Prostate gland (tissue), 2 donors: ENCODE measurements at regions not wholly inside any gene's neighbourhood (a gene's known extent, or its start where the extent isn't known, plus 50 kb on each side); places are given as distances from the start of the nearest gene placed in this dataset.

Source experiments
- DNase-seq: peaks from one replicate; pipeline ENCODE4 v3.0.0-alpha.2; 2019; ENCODE audit warnings: low spot score
- H3K27ac ChIP-seq, 2 donors: fragments of 200-600 bp; sonication (generic); 2 replicates each; pipeline ENCODE4 v1.5.1; 2017 to 2019
- H3K27me3 ChIP-seq: fragments of 200-600 bp; sonication (generic); replicated peaks from 2 replicates; pipeline ENCODE4 v1.5.1; 2019; ENCODE audit not compliant: insufficient read depth
- H3K36me3 ChIP-seq, 2 donors: fragments of 200-600 bp; sonication (generic); 1 replicate in 1 of 2; 2 replicates in 1 of 2; pipeline versions ENCODE4 v1.5.1 to v1.8.1; 2017 to 2019
- H3K4me1 ChIP-seq: fragments of 200-600 bp; sonication (generic); replicated peaks from 2 replicates; pipeline ENCODE4 v1.5.1; 2019
- H3K4me3 ChIP-seq, 2 donors: fragments of 200-600 bp; sonication (generic); 2 replicates each; pipeline ENCODE4 v1.5.1; 2017 to 2019
- H3K9me3 ChIP-seq: fragments of 200-600 bp; sonication (generic); 2 replicates; pipeline ENCODE4 v1.5.1; 2017
- CTCF ChIP-seq, 4 experiments: fragments of 200-600 bp in 2 of 4; fragments of 450-650 bp in 2 of 4; sonication (generic) in 2 of 4; IDR thresholded peaks; 1 replicate in 3 of 4; 2 replicates in 1 of 4; pipeline ENCODE4 v1.5.1; 2016 to 2019; ENCODE audit warnings: antibody characterized with exemption in 4 of 4, mild to moderate bottlenecking in 2 of 4, moderate library complexity in 2 of 4
- POLR2A ChIP-seq: fragments of 450-650 bp; IDR thresholded peaks from one replicate; pipeline ENCODE4 v1.6.1; 2016; ENCODE audit warnings: antibody characterized with exemption, mild to moderate bottlenecking
- POLR2AphosphoS5 ChIP-seq: sonication (generic); formaldehyde crosslinking; IDR thresholded peaks from one replicate; pipeline ENCODE4 v1.6.1; 2017; ENCODE audit warnings: antibody characterized with exemption
- WGBS: methylation state at CpG from one replicate; pipeline ENCODE4 v1.1.5; 2018; 5-methylcytosine and 5-hydroxymethylcytosine counted together
- intact Hi-C: fragments of 100-400 bp; cut with DNase I; formaldehyde crosslinking; loops from one replicate; pipeline ENCODE4 v1.14.2; 2022

- intact Hi-C loops, result no loop called here
- H3K36me3 ChIP-seq, result no peaks in the 10 kb centered on the region
- 66% methylated on average over 4 of the region's 4 CpGs for WGBS
Observed at GRCh38 chr7:94054130-94054529, 50.0 kb upstream of the BET1 start.

GRCh38 chr7:94055963-94056362, 51.8 kb upstream of the BET1 start:
- no peak overlapping the region for H3K27ac ChIP-seq
- TF ChIP-seq CTCF (IDR thresholded peaks at IDR 0.05) (no peak), POLR2A (no peak), POLR2AphosphoS5 (no peak)
- no peaks in the 10 kb centered on the region for H3K27me3 ChIP-seq
- H3K4me3 ChIP-seq, result no peak overlapping the region
- no peak for DNase-seq
- no peaks in the 10 kb centered on the region for H3K9me3 ChIP-seq
- no peaks in the 10 kb centered on the region for H3K36me3 ChIP-seq
- H3K4me1 ChIP-seq, result no peaks in the 10 kb centered on the region
- intact Hi-C loops, result no loop called here

More at GRCh38 chr7:94054130-94054529, 50.0 kb upstream of the BET1 start:
- Histone ChIP-seq H3K27me3 (no peaks in the 10 kb centered on the region), H3K4me1 (no peaks in the 10 kb centered on the region), H3K27ac (no peak overlapping the region), H3K9me3 (no peaks in the 10 kb centered on the region), H3K4me3 (no peak overlapping the region)
- TF ChIP-seq POLR2AphosphoS5 (no peak), POLR2A (no peak), CTCF (IDR thresholded peaks at IDR 0.05) (no peak)
- no peak for DNase-seq

GRCh38 chr7:94056796-94057207, 52.6 kb upstream of the BET1 start:
- H3K27ac ChIP-seq, result no peak overlapping the region
- H3K4me3 ChIP-seq, result no peak overlapping the region
- TF ChIP-seq POLR2AphosphoS5 (no peak), CTCF (IDR thresholded peaks at IDR 0.05) (no peak), POLR2A (no peak)
- H3K4me1 ChIP-seq, result no peaks in the 10 kb centered on the region
- intact Hi-C loops, result no loop called here
- 43% methylated on average over 3 of the region's 3 CpGs for WGBS
- no peaks in the 10 kb centered on the region for H3K9me3 ChIP-seq
- no peaks in the 10 kb centered on the region for H3K27me3 ChIP-seq
- no peak for DNase-seq
- H3K36me3 ChIP-seq, result no peaks in the 10 kb centered on the region

GRCh38 chr7:94057955-94058354, 53.8 kb upstream of the BET1 start:
- Histone ChIP-seq H3K4me1 (no peaks in the 10 kb centered on the region), H3K4me3 (no peak overlapping the region), H3K36me3 (no peaks in the 10 kb centered on the region), H3K9me3 (no peaks in the 10 kb centered on the region), H3K27ac (no peak overlapping the region), H3K27me3 (no peaks in the 10 kb centered on the region)
- intact Hi-C loops, result no loop called here
- no peak for TF ChIP-seq CTCF (IDR thresholded peaks at IDR 0.05)
- no peak for TF ChIP-seq POLR2AphosphoS5
- no peak for TF ChIP-seq POLR2A
- WGBS, result 96% methylated on average over 4 of the region's 4 CpGs
- no peak for DNase-seq

- no peak for TF ChIP-seq POLR2AphosphoS5
- TF ChIP-seq CTCF (IDR thresholded peaks at IDR 0.05), result no peak
- TF ChIP-seq POLR2A, result no peak
Observed at GRCh38 chr7:94059746-94060145, 55.6 kb upstream of the BET1 start.

More at GRCh38 chr7:94059746-94060145, 55.6 kb upstream of the BET1 start:
- no peaks in the 10 kb centered on the region for H3K36me3 ChIP-seq
- WGBS, result 51% methylated on average over 5 of the region's 5 CpGs
- no peak overlapping the region for H3K4me3 ChIP-seq
- H3K27me3 ChIP-seq, result no peaks in the 10 kb centered on the region
- no peaks in the 10 kb centered on the region for H3K9me3 ChIP-seq
- H3K4me1 ChIP-seq, result no peaks in the 10 kb centered on the region
- no peak for DNase-seq
- H3K27ac ChIP-seq, result no peak overlapping the region
- intact Hi-C loops, result no loop called here
